Skeletal muscle cell (primary cell): ENCODE measurements at regions not wholly inside any gene's neighbourhood (a gene's known extent, or its start where the extent isn't known, plus 50 kb on each side); places are given as distances from the start of the nearest gene placed in this dataset.
"Not testable (repeated sequence)": the region's sequence is repeated elsewhere in the genome, so short reads cannot be mapped to it uniquely, and the experiment has no call there.

Source experiments
- DNase-seq: peaks from one replicate; pipeline ENCODE4 v3.0.0-alpha.2; 2010; ENCODE audit warnings: low read depth
- H3K4me3 ChIP-seq: 2 replicates; pipeline ENCODE4 v1.5.1; 2011; ENCODE audit warnings: low read depth, mild to moderate bottlenecking, control low read depth, low read length, moderate library complexity

DNA sequence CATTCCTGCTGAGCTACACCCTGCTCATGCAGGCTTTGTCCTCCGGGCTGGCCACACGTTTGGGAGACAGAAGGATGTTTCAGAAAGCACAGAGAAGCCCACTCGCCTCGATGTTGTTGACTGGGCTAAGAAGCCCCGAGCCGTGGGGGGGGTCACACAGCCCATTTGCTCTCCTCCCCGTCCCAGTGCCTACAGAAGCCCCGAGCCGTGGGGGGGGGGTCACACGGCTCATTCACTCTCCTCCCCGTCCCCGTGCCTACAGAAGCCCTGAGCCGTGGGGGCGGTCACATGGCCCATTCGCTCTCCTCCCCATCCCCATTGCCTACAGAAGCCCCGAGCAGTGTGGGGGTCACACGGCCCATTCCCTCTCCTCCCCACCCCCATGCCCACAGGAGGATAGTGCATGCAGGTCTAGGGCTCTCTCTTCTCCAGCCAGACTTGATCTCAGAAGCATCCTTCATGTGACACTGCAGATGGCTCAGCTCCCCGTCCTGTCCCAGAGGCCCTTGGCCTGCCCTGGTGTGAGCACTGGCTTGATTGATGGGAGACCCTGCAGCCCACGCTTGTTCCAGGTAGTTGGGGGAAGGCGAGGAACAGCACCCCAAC, 72.9 kb downstream of the NPIPB11 start:
- H3K4me3 ChIP-seq, DNase-seq: not testable (repeated sequence)

DNA sequence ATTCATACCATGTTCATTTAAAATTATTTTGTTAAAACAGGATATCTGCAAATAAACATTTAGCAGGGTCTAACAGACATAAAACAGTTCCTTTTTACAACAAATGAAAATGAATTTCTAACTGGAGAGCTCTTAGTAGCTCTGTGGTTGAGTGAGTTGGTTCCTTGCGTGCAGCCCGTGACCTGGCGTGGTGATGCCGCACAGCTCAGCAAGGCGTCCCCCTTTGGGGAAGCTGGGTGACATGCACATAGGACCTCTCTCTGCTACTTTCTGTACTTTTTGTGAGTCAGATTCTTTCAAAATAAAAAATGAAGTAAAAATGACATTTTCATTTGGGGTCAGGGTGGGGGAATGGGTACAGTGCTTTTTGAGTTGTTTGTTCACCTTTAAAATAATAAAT, 75.9 kb downstream of the NPIPB11 start:
- not testable (repeated sequence) for DNase-seq

DNA sequence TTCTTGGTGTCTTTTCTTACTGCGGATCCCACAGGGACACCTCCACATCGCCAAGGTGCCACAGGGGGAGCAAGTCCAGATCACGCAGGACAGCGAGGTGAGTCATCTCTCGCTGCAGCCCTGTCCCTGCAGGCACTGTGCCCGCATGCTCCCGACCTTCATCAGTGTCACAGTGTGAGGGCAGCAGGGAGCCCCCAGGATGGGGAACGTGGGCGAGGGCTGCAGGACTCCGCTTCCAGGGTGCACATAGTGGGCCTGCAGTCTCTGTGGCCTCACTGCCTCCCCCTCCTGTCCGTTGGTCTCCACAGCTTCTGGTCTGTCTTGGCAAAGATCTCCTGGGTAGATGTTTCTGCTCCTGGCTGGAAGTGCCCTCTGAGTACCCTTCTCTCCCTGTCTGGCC, 78.0 kb downstream of the NPIPB11 start:
- not testable (repeated sequence) for DNase-seq, H3K4me3 ChIP-seq

More for the DNA sequence above, 75.9 kb downstream of the NPIPB11 start:
- not testable (repeated sequence) for H3K4me3 ChIP-seq

DNA sequence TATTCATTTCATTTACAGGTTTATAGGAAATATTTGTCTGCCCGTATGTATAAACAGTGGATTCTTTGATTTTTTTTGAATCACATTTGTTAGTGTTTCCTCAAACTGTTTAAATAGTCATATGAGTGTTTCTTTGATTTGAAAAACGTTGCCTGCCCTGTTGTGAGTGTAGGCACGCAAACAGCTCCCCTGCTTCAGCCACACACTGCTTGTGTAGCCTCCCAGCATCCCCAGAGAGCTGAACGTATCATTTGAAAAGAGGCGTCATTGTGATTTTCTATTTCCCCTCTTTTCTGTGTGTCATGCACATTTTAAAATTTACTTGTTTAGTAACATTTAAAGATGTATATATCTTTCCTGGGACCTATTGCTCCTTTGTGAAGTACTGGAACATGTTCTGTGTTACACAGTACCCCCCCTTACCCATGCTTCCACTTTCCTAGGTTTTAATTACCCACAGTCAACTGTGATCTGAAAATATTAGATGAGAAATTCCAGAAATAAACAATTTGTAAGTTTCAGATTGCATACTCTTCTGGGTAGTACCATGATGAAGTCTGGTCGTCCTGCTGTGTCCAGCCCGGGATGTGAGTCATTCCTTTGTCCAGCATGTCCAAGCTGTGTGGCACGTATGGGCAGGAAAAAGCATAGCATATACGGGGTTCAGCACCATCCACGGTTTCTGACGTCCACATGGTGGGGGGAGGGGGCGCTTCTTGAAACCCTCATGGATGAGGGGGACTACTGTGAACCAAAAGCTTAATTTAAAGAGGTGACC, 78.7 kb downstream of the NPIPB11 start:
- not testable (repeated sequence) for DNase-seq, H3K4me3 ChIP-seq

DNA sequence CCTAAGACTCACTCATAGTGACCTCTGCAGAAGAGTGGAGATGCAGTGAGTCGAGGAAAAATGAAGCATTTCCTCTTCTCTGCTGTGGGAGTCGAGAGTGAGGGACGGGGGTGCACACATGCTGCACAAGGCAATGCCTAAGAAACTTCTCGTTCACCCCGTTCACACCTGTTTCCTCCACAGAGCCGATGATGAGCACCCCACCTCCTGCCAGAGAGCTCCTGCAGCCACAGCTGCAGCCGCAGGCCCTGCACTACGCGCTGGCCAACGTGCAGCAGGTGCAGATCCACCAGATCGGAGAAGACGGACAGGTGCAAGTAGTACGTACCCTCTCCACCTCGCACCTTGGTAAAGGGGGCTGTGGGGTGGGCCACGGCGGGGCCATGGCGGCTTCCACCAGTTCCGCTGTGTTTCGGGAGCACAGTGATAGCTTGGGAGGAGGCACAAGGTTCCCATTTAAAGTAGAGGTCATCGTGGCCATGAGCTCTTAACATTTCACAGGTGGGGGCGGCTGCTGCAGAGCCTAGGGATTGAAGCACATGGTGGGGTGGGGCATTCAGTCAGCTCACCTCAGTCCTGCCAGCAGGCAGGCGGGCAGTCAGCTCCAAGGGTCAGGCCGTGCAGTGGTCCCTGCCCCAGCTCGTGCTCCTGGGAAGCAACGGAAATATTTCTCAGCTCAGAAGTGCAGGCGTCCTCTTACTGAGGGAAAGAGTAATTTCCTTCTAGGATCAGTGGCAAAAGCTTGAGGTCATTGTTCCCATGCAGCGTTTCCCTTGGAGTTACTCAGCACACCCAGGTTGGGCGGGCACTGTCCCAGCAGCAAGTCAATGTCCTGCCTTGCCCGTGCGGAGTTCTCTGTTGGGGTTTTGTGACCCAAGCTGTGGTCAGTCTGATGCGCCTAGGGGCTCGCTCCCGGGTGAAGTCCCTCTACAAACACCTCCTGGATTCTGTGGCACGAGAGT, 80.1 kb downstream of the NPIPB11 start:
- DNase-seq, H3K4me3 ChIP-seq: not testable (repeated sequence)

DNA sequence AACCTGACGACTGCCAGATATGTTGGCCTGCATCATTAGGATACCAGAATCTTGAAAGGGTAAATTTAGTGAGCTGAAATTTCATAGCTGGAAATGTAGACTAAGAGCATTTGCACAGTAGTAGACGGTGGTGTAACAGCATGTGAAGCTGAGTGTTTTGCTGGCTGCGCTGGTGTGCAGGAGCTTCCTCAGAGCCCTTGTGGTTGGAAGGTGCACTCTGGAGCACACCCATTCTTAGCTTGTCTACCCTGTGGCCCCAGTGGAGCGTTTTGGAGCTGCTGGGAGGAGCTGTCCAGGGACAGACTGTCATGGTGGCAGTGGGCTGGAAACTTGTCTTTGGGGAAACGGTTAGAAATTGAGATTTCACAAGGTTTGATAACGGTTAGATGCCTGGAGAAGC, 82.8 kb downstream of the NPIPB11 start:
- H3K4me3 ChIP-seq, DNase-seq: not testable (repeated sequence)

DNA sequence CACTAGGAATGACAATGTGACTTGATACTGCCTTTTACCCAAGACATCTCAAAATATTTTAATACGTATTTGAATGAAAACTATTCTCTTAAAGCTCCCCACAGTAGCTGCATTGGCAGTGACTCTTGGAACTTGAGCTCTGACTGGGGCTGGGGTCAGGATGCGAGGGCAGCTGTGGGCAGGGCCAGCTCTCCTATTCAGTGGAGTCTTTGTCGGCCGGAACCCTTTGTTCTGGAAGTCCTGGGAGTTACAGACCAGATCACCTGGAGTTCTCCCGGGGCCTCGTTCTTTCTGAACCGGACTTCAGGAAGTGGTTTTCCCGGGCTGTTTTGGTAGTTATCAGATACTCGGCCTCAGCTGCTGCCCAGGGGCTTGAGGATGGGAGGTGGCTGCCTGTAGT, 84.9 kb downstream of the NPIPB11 start:
- no peak overlapping the region for H3K4me3 ChIP-seq
- no peak for DNase-seq

DNA sequence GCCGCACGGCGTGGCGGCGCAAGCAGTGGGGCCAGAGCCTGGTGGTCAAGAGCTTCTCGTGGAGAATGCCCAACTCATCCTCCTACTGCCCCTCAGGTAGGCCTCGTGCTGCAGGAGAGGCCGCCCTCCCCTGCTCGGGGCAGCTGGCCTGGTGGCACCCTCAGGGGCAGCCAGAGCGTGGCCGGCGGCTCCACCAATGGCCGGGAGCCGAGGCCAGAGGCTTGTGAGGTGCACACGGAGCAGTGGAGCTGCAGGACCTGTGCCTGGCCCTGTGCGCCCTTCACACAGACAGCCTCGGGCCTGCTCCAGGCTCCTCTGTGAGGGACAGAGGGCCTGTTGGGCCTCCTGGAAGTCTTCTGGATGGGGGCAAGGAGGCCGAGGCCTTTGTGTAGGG, 85.5 kb downstream of the NPIPB11 start:
- no peak for DNase-seq

DNA sequence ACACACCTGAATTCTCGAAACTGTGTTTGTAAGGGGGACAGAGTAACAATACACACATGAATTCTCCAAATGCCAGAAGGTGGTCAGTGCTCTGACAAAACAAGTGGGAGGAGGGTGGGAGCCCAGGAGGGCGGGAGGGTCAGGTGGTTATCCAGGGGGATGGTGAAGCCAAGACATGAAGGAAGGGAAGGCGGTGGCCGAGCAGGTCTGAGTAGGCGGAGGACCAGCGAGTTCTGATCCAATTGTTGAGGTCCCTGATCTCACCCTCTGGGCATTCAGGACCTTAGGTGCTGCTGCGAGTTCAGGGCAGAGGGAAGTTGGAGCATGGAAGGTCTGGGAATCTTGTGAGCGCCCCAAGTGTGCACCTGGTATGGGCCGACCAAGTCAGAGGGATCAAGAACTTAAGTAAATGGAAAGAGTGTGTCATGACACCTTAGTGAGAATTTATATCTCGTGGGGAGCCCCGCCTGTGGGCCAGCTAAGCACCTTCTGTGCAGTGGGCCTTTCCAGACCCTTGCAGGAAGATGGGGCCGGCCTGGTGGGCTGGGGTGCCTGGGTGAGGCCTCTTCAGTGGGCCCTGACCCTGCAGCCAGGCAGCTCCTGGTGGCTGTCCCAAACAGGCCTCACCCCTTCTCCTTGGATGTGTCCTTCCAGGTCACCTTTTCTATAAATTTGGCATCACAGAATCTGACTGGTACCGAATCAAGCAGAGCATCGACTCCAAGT, 86.1 kb downstream of the NPIPB11 start:
- DNase-seq, result no peak
- no peak overlapping the region for H3K4me3 ChIP-seq

More for the DNA sequence above, 85.5 kb downstream of the NPIPB11 start:
- no peak overlapping the region for H3K4me3 ChIP-seq

DNA sequence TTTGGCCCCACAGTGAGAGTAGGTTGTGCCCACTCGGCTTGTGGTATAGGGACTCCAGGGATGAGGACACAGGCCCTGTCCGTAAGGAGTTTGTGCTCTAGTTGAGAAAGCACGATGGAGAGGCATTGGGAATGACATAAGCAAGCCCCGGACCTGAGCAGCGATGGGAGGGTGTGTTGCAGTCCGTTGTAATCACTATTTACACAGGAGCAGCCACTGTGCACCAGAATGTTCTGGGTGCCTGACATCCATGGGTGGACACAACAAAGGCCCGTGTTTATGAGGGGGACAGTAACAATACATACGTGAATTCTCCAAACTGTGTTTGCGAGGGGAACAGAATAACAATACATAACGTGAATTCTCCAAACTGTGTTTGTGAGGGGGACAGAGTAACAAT, 86.8 kb downstream of the NPIPB11 start:
- no peak overlapping the region for H3K4me3 ChIP-seq
- no peak for DNase-seq

DNA sequence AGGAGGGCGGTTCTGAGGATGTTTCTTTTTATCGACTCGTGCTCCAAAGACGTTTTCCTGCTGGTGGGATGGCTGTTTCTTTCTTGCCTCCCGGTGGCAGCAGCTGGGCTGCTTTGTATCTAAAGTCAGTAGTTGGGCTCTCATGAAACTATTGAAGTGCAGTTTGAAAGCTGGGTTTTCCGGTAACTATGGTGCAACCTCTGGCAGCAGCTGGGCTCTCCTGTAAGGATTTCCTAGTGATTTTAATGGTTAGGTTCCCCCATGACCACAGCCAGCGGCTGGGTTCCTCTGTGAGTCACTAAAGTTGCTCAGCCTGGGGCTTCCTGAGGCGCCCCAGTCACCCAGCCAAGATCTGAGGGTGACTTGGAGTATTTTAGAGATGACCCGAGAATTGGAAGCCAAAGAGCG, 87.9 kb downstream of the NPIPB11 start:
- H3K4me3 ChIP-seq, result not testable (repeated sequence)
- DNase-seq, result peak; percentile 35

DNA sequence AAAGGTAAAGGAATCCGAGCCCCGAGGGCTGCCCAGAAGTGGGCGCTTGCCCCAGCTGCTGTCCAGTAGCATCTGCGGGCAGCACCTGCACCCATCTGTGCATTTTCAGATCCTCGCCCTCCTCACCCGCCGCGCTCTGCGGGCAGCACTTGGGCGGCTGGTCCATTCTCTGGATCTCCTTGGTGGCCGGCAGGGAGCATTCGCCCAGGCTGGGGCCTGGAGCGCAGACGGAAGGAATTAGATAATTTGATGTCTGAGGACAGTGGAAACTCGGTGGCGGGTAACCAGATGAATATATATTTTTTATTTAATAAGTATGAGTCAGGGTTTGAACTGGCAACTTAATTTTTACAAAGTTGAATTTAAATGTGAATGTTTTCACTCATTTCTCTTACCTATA, 88.5 kb downstream of the NPIPB11 start:
- DNase-seq, result no peak

DNA sequence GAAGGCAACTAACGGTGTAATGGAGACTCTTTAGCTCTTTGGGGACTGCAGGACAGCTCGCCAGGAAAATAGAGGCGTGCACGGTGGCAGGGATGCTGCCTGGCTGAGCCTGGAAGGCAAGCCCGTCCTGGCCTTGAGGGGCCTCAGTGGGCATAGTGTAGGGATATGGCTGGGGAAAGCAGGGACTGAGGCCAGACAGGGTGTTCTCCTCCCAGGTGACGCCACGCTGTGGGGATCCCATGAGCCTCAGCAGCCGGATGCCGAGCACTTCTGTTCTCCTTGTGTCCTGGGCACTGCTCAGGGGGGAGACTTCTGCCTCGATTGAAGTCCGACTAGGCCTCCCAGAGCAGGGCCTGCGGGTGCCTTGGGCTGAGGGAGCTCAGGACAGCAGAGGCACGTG, 89.2 kb downstream of the NPIPB11 start:
- H3K4me3 ChIP-seq, result no peak overlapping the region
- no peak for DNase-seq

More for the DNA sequence above, 88.5 kb downstream of the NPIPB11 start:
- H3K4me3 ChIP-seq, result no peak overlapping the region

DNA sequence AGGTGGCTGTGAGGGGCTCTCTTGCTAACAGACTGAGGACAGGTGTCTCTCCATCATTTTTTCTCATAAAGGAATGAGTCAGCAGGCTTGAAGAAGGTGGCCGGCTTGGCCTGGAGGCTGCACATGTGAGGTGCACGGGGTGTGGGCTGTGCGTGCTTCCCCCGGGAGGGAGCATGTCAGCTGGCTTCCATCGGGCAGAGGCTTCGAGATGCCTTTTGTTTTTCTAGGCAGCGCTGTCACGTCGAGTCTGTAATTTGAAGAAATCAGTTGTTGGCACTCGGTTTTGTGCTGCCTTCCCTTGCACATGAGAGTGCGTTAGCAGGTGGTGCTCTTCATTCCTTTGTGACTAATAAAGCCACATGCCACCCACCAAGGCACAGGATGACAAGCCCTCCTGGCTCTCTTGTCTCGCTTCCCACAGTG, 89.7 kb downstream of the NPIPB11 start:
- DNase-seq, result peak; percentile 17
- no peak overlapping the region for H3K4me3 ChIP-seq

DNA sequence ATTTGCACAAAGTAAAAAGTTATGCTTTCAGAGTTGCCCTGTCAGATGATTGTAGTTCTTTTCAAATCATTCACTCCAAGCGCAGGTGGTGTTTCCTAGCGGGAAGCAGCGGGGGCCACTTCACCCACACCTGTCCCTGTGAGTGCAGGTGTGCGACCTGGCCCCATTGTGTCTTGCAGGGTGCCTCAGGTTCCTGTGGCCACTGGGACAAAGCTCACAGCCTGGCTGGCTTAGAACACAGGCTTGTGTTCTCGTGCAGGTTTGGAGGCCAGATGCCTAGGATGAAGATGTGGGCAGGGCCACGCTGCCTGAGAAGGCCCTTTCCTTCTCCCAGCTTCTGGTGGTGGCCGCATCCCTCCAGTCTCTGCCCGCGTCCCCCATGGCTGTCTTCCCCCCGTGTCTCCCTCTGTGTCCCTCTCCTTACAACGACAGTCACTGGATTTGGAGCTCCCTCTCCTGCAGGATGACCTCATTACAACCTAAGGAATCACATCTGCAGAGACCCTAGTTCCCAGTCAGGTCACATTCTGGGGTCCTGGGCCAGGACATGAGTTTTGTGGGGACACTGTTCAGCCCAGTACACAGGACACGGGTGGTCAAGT, 90.5 kb downstream of the NPIPB11 start:
- no peak for DNase-seq
- no peak overlapping the region for H3K4me3 ChIP-seq

DNA sequence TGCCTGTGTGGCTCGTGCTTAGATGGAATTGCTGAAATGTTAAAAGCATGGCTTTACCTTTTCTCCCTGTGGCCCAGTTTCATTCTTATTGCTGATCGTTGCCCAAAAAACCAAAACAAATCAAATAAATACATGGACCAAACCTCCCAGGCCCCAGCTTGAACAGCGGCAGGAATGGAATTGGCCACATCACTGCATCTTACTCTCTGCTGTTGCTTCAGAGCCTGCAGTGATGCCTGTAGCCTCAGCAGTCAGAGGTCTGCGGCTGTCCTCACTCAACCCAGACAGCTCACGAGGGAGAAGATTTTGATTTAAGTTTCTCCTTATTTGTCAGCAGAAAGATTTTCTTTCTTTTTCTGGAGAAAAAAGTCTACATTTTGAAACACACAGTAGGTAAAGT, 91.5 kb downstream of the NPIPB11 start:
- H3K4me3 ChIP-seq, result no peak overlapping the region
- peak; percentile 11 for DNase-seq

DNA sequence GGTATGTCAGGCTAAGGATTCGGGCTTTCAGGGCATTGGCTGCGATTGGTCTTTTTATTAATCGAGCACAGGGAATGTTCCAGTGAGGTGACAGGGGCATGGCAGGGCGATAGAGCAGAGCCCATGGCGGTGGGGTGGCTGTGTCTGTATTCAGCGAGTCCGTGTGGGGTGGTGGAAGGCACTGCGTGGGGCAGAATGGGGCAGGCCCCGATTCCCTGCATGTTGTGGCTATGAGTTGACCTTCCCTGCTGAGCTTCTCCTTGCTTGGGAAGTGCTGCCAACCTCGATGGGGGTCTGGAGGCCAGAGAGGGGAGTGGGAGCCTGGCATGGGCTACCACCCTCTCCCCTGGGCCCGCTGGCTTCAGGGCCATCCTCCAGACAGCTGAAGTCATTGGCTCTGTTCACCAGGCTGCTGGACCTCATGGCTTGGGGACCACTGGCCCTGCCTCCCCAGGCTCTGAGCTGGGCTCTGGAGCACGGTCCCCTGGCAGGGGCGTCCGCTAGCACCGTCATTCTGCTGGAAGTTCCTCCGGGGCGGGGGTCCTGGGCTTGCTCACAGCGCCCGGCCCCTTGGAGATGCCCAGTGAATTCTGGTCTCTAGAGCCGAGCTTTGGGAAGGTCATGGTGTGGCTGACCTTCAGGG, 92.1 kb downstream of the NPIPB11 start:
- H3K4me3 ChIP-seq, result no peak overlapping the region
- no peak for DNase-seq

DNA sequence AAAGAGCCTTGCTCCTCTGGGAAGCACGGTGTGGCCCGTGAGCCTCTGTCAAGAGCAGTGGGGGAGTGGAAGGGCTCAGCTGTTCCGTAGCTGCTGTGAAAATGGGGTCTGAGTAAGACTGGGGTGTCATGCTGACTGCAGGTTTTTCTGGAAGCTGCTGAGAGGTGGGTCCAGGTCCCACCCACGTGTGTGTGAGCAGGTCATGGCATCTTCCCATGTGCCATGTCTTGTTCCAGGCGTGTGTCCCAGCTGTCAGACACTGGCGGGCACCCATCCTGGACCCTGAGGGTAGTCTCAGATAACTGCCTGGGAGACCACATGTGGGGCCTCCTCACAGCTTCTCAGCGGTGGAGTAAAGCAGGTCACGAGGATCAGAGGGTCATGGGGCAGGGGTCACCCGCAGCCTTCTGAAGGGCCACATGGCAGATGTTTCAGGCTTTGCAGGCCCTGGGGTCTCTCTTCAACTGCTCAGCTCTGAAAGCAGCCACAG, 92.9 kb downstream of the NPIPB11 start:
- H3K4me3 ChIP-seq, result no peak overlapping the region
- DNase-seq, result no peak
